ENCODE measurements at regions not wholly inside any gene's neighbourhood (a gene's known extent, or its start where the extent isn't known, plus 50 kb on each side); places are given as distances from the start of the nearest gene placed in this dataset.

DNA sequence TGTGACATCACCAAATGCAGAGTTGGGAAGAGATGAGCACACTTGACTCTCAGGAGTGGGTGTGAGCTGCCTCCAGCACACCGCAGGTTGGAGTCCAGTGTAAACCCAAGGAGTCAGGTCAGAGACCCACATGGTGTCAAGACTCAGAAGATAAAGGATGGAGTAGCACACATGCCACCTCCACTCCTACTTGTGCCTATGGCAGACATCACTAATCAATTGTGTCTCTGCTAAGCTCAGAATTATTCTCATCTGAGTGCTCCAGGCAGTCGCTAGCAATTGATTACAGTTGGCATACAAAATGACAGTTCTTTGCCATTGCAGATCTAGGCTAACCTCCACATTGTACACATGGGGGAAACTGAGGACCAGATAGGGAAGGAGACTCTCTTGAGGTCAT is 187.1 kb downstream of the RPS24 start:
- BruUV-seq (replicated peaks), result no TSS peak
- TF ChIP-seq, protein P1, sequence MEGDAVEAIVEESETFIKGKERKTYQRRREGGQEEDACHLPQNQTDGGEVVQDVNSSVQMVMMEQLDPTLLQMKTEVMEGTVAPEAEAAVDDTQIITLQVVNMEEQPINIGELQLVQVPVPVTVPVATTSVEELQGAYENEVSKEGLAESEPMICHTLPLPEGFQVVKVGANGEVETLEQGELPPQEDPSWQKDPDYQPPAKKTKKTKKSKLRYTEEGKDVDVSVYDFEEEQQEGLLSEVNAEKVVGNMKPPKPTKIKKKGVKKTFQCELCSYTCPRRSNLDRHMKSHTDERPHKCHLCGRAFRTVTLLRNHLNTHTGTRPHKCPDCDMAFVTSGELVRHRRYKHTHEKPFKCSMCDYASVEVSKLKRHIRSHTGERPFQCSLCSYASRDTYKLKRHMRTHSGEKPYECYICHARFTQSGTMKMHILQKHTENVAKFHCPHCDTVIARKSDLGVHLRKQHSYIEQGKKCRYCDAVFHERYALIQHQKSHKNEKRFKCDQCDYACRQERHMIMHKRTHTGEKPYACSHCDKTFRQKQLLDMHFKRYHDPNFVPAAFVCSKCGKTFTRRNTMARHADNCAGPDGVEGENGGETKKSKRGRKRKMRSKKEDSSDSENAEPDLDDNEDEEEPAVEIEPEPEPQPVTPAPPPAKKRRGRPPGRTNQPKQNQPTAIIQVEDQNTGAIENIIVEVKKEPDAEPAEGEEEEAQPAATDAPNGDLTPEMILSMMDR (conservative IDR thresholded peaks at IDR 0.05; ENCODE audit: low read depth, low read length), result no peak
- no peak for TF ChIP-seq EZH2phosphoT487 (IDR thresholded peaks at IDR 0.05; ENCODE audit: borderline replicate concordance, low read length)
- no peak for TF ChIP-seq EZH2 (IDR thresholded peaks at IDR 0.05; ENCODE audit: low read length, unreplicated experiment)
- H3K9ac ChIP-seq (ENCODE audit: low read length), result no peak overlapping the region
- DNase-seq (no peak), ATAC-seq (no peak)
- no peaks in the 10 kb centered on the region for H3K9me2 ChIP-seq (replicated peaks; ENCODE audit: low read length)
- no peaks in the 10 kb centered on the region for H4K20me1 ChIP-seq (ENCODE audit: low read length)
- POLR2A ChIA-PET (ENCODE audit: unreplicated experiment), result interaction anchor here (0.6 kb wide), 2 partner anchors 9 to 88 kb away, joined by 3 read pairs; no protein-coding TSS in a partner anchor
- H2AFZ ChIP-seq (ENCODE audit: low read length), result no peak overlapping the region
- intact Hi-C loops (cut with micrococcal nuclease), result no loop called here
- H3K4me2 ChIP-seq (ENCODE audit: low read length), result no peak overlapping the region
- H3K4me1 ChIP-seq (ENCODE audit: insufficient read depth, low read length), result no peaks in the 10 kb centered on the region
- CTCF ChIA-PET, result no interaction called here
- no peak overlapping the region for H3K27ac ChIP-seq (ENCODE audit: low read length)
- no peaks in the 10 kb centered on the region for H3K79me2 ChIP-seq (ENCODE audit: low read length)
- no peak overlapping the region for H3K4me3 ChIP-seq (ENCODE audit: low read length)
- no peaks in the 10 kb centered on the region for H3K36me3 ChIP-seq (ENCODE audit: low read depth, low read length)
- H3F3A ChIP-seq (ENCODE audit: low read length, unreplicated experiment), result no peaks in the 10 kb centered on the region
- H3K27me3 ChIP-seq (ENCODE audit: low read length), result peaks cover 80% of the 10 kb centered on the region
- H3K9me3 ChIP-seq (ENCODE audit: low read length), result no peaks in the 10 kb centered on the region

DNA sequence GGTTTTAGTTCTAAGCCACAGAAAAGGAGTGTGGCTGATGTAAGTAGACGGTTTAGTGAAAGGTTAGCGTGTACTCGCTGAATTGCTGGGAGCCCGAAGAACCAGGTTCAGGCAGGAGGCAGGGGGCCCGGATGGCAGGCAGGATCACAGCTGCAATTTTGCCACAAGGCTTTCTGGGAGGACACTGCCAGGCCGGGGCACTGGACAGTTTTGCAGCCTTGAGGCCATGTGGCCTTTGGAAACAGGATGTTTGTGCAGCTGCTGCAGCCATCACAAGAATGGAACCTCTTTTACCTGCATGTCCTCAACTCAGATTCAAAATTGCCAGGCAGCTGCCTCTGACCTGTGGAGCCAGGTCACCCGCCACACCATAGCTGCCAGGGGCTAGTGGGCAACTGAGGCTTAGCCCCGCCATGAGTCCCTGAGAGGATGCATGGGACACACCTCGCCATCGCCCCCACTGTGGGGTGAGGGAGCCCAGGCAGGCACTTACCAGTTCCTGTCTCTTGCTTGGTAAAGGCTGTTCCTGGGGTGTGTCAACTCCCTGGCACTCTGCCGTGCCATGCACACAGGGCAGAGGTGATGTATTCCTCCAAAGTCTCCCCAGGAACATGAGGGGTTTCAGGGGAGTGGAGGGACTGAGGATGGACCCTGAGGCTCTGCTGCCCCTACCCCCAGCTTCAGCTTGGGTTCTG is 188.6 kb downstream of the RPS24 start:
- CTCF ChIA-PET, result no interaction called here
- no peak overlapping the region for H2AFZ ChIP-seq (ENCODE audit: low read length)
- intact Hi-C loops (cut with micrococcal nuclease), result no loop called here
- no TSS peak for BruUV-seq (replicated peaks)
- peaks cover 79% of the 10 kb centered on the region for H3K27me3 ChIP-seq (ENCODE audit: low read length)
- no peaks in the 10 kb centered on the region for H3F3A ChIP-seq (ENCODE audit: low read length, unreplicated experiment)
- H3K27ac ChIP-seq (ENCODE audit: low read length), result no peak overlapping the region
- TF ChIP-seq EZH2 (IDR thresholded peaks at IDR 0.05; ENCODE audit: low read length, unreplicated experiment), result no peak
- no peak overlapping the region for H3K4me3 ChIP-seq (ENCODE audit: low read length)
- H4K20me1 ChIP-seq (ENCODE audit: low read length), result no peaks in the 10 kb centered on the region
- H3K79me2 ChIP-seq (ENCODE audit: low read length), result no peaks in the 10 kb centered on the region
- POLR2A ChIA-PET (ENCODE audit: unreplicated experiment), result no interaction called here
- H3K4me2 ChIP-seq (ENCODE audit: low read length), result no peak overlapping the region
- ATAC-seq (no peak), DNase-seq (no peak)
- H3K4me1 ChIP-seq (ENCODE audit: insufficient read depth, low read length), result no peaks in the 10 kb centered on the region
- 0 out of 2 replicates have a peak, but pooled peaks cover 3% of the 10 kb centered on the region for H3K9me2 ChIP-seq (replicated peaks; ENCODE audit: low read length)
- no peaks in the 10 kb centered on the region for H3K9me3 ChIP-seq (ENCODE audit: low read length)
- no peaks in the 10 kb centered on the region for H3K36me3 ChIP-seq (ENCODE audit: low read depth, low read length)
- H3K9ac ChIP-seq (ENCODE audit: low read length), result no peak overlapping the region

DNA sequence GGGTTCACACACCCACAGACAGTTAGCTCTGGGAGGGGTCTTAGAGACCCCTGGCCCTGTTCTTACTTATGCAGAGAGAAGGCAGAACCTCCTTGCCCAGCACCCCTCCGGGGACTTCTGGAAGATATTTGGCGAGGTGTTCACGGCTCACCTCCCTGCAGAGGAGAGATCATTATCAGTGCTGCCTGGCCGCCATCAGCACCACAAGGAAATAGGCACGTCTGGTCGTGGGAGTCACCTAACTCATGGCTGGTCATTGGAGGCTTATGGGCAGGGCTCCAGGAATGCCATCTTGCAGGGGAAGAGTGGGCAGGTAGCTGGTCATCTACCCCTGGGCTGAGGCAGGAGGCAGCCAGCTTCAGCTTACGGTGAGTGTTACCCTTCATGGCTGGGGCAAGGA is 189.4 kb downstream of the RPS24 start:
- no peak for ATAC-seq
- TF ChIP-seq, protein P1 (conservative IDR thresholded peaks at IDR 0.05; ENCODE audit: low read depth, low read length), result no peak
- TF ChIP-seq EZH2 (IDR thresholded peaks at IDR 0.05; ENCODE audit: low read length, unreplicated experiment), result no peak
- TF ChIP-seq EZH2phosphoT487 (IDR thresholded peaks at IDR 0.05; ENCODE audit: borderline replicate concordance, low read length), result no peak
- H3K9me3 ChIP-seq (ENCODE audit: low read length), result no peaks in the 10 kb centered on the region
- H3K4me1 ChIP-seq (ENCODE audit: insufficient read depth, low read length), result no peaks in the 10 kb centered on the region
- no peak overlapping the region for H3K9ac ChIP-seq (ENCODE audit: low read length)
- no peaks in the 10 kb centered on the region for H3K36me3 ChIP-seq (ENCODE audit: low read depth, low read length)
- H3F3A ChIP-seq (ENCODE audit: low read length, unreplicated experiment), result no peaks in the 10 kb centered on the region
- BruUV-seq (replicated peaks), result no TSS peak
- H3K27ac ChIP-seq (ENCODE audit: low read length), result no peak overlapping the region
- no peak overlapping the region for H3K4me3 ChIP-seq (ENCODE audit: low read length)
- no peak overlapping the region for H3K4me2 ChIP-seq (ENCODE audit: low read length)
- H3K27me3 ChIP-seq (ENCODE audit: low read length), result peaks cover 79% of the 10 kb centered on the region
- DNase-seq, result no peak
- H2AFZ ChIP-seq (ENCODE audit: low read length), result no peak overlapping the region
- ChIA-PET POLR2A (ENCODE audit: unreplicated experiment) (no interaction called here), CTCF (no interaction called here)
- H3K9me2 ChIP-seq (replicated peaks; ENCODE audit: low read length), result 0 out of 2 replicates have a peak, but pooled peaks cover 3% of the 10 kb centered on the region
- H3K79me2 ChIP-seq (ENCODE audit: low read length), result no peaks in the 10 kb centered on the region
- H4K20me1 ChIP-seq (ENCODE audit: low read length), result no peaks in the 10 kb centered on the region
- intact Hi-C loops (cut with micrococcal nuclease), result no loop called here

All from PC-3 (cell line).